BE2C (cell line): ENCODE measurements at regions not wholly inside any gene's neighbourhood (a gene's known extent, or its start where the extent isn't known, plus 50 kb on each side); places are given as distances from the start of the nearest gene placed in this dataset.

Experiments used
- DNase-seq: peaks from one replicate; pipeline ENCODE4 v3.0.0-alpha.2; 2020
- H3K27me3 ChIP-seq: fragments of 250-450 bp; sonication (Bioruptor Pico); 2 replicates; pipeline ENCODE4 v1.5.1; 2020; ENCODE audit warnings: mild to moderate bottlenecking
- H3K36me3 ChIP-seq: fragments of 250-450 bp; sonication (Bioruptor Pico); 2 replicates; pipeline ENCODE4 v1.5.1; 2020; ENCODE audit warnings: mild to moderate bottlenecking
- H3K4me1 ChIP-seq: fragments of 250-450 bp; sonication (Bioruptor Pico); 2 replicates; pipeline ENCODE4 v1.5.1; 2020
- H3K4me3 ChIP-seq: 2 replicates; pipeline ENCODE4 v1.5.1; 2011; ENCODE audit warnings: low read depth, low read length
- H3K9me3 ChIP-seq: fragments of 250-450 bp; sonication (Bioruptor Pico); 2 replicates; pipeline ENCODE4 v1.5.1; 2020
- TF ChIP-seq, protein P1 (sequence below): IDR thresholded peaks from 2 replicates; pipeline ENCODE4 v1.5.1; 2012; ENCODE audit warnings: mild to moderate bottlenecking, low read depth, low read length

GRCh38 chr3:59663076-59663850 lies 613.4 kb upstream of the CFAP20DC start:
- no peaks in the 10 kb centered on the region for H3K4me1 ChIP-seq
- no peak for DNase-seq
- no peak overlapping the region for H3K4me3 ChIP-seq
- no peaks in the 10 kb centered on the region for H3K36me3 ChIP-seq
- no peaks in the 10 kb centered on the region for H3K9me3 ChIP-seq
- TF ChIP-seq, protein P1, sequence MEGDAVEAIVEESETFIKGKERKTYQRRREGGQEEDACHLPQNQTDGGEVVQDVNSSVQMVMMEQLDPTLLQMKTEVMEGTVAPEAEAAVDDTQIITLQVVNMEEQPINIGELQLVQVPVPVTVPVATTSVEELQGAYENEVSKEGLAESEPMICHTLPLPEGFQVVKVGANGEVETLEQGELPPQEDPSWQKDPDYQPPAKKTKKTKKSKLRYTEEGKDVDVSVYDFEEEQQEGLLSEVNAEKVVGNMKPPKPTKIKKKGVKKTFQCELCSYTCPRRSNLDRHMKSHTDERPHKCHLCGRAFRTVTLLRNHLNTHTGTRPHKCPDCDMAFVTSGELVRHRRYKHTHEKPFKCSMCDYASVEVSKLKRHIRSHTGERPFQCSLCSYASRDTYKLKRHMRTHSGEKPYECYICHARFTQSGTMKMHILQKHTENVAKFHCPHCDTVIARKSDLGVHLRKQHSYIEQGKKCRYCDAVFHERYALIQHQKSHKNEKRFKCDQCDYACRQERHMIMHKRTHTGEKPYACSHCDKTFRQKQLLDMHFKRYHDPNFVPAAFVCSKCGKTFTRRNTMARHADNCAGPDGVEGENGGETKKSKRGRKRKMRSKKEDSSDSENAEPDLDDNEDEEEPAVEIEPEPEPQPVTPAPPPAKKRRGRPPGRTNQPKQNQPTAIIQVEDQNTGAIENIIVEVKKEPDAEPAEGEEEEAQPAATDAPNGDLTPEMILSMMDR = no peak
- no peaks in the 10 kb centered on the region for H3K27me3 ChIP-seq

DNA sequence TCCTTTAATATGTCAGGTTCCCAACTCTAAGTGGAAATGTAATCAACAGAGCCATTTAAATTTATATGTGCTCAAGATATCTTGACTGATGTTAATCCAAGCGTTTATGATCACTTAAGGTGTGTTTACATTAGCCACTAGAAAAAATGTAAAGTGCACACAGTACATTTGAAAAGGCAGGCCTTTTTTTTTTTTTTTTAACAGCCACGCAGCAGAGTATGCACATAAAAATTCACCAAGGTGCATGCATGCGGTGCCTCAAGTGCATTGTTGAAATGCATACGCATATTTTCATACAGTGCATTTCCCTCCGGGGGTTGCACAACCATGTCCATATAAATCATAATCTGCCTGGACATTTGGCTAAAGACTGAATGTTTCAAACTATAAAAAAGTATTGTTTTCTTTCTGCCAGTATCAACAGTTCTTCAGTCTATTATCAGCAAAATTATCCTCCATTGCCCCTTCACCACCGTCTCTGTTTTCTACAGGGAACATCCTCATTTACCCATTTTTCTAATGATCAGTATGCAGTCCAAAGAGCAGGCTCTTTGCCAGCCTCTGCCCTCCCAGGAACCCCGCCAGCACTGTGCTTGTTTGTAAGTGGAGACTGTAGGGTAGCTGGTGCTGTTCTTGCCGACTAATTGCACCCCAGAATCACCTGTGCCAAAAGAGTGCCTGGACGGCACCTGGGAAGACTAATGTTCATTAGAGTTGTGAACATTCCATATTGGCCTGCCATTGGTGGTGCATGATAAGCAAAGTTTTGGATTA lies 611.2 kb upstream of the CFAP20DC start:
- DNase-seq = no peak
- Histone ChIP-seq H3K9me3 (no peaks in the 10 kb centered on the region), H3K36me3 (no peaks in the 10 kb centered on the region), H3K4me1 (no peaks in the 10 kb centered on the region), H3K4me3 (no peak overlapping the region), H3K27me3 (no peaks in the 10 kb centered on the region)
- TF ChIP-seq, protein P1 = no peak

- Histone ChIP-seq H3K4me1 (no peaks in the 10 kb centered on the region), H3K9me3 (no peaks in the 10 kb centered on the region), H3K4me3 (no peak overlapping the region), H3K36me3 (no peaks in the 10 kb centered on the region), H3K27me3 (no peaks in the 10 kb centered on the region)
- no peak for DNase-seq
- TF ChIP-seq, protein P1 = no peak
Measured at GRCh38 chr3:59660376-59660775, 610.6 kb upstream of the CFAP20DC start.

DNA sequence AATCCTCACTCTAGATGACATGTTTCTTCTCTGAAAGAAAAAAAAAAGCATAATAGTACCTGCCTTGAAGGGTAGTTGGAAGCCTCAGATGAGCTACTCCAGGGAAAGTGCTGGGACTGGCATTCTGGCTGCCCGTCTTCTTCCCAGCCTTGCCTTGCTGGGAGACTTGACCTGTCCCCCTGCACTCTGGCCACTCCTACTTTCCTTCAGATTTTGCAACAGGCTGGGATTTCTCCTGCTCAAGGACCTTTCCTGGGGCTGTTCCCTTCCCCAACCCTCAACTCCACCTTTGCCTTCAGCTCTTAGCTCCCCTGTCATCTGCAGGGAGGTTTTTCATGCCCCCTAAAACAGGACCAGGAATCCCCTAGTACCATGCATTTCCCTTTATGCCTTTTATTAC lies 609.9 kb upstream of the CFAP20DC start:
- DNase-seq = no peak
- TF ChIP-seq, protein P1 = no peak
- Histone ChIP-seq H3K4me3 (no peak overlapping the region), H3K27me3 (no peaks in the 10 kb centered on the region), H3K9me3 (no peaks in the 10 kb centered on the region), H3K36me3 (no peaks in the 10 kb centered on the region), H3K4me1 (no peaks in the 10 kb centered on the region)

DNA sequence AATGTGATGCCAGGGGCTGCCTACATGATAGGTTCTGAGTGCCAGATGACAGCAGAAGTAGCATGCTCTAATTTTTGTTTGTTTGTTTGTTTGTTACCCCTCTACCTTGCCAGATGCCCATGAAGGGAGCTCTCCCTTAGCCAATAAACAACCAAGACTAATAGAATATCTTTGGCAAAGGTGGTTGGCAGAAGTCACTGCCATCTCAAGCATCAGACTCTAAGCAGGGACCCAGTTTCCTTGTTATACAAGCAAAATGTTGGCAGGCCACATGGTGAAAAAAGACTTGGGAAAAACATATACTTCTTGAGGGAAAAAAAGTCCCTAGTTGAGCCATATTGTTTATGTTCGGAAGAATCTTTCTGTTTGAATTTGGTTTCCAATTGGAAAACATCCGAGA lies 609.0 kb upstream of the CFAP20DC start:
- Histone ChIP-seq H3K9me3 (no peaks in the 10 kb centered on the region), H3K4me3 (no peak overlapping the region), H3K27me3 (no peaks in the 10 kb centered on the region), H3K4me1 (no peaks in the 10 kb centered on the region), H3K36me3 (no peaks in the 10 kb centered on the region)
- TF ChIP-seq, protein P1 = no peak
- DNase-seq = no peak

GRCh38 chr3:59658274-59658673 lies 608.4 kb upstream of the CFAP20DC start:
- Histone ChIP-seq H3K27me3 (no peaks in the 10 kb centered on the region), H3K9me3 (no peaks in the 10 kb centered on the region), H3K4me1 (no peaks in the 10 kb centered on the region), H3K4me3 (no peak overlapping the region), H3K36me3 (no peaks in the 10 kb centered on the region)
- TF ChIP-seq, protein P1 = no peak
- DNase-seq = no peak
